Skeletal muscle satellite cell (primary cell): ENCODE measurements at regions not wholly inside any gene's neighbourhood (a gene's known extent, or its start where the extent isn't known, plus 50 kb on each side); places are given as distances from the start of the nearest gene placed in this dataset.

ENCODE experiments used
- H3K27me3 ChIP-seq: 2 replicates; pipeline ENCODE4 v1.7.0; 2013; ENCODE audit warnings: low read length; ENCODE audit not compliant: control insufficient read depth, insufficient read depth
- H3K36me3 ChIP-seq: 2 replicates; pipeline ENCODE4 v1.7.0; 2013; ENCODE audit warnings: mild to moderate bottlenecking, control low read depth, low read length; ENCODE audit not compliant: insufficient read depth
- H3K4me1 ChIP-seq: 2 replicates; pipeline ENCODE4 v1.7.0; 2013; ENCODE audit warnings: low read length; ENCODE audit not compliant: control insufficient read depth, insufficient read depth
- H3K4me2 ChIP-seq: 2 replicates; pipeline ENCODE4 v1.7.0; 2013; ENCODE audit warnings: mild to moderate bottlenecking, low read length
- H3K4me3 ChIP-seq: 2 replicates; pipeline ENCODE4 v1.7.0; 2013; ENCODE audit warnings: low read length
- H3K9ac ChIP-seq: 2 replicates; pipeline ENCODE4 v1.7.0; 2013; ENCODE audit warnings: mild to moderate bottlenecking, low read depth, low read length, moderate library complexity
- H3K9me3 ChIP-seq: replicated peaks from 2 replicates; pipeline ENCODE4 v1.7.0; 2013; ENCODE audit warnings: mild to moderate bottlenecking, control low read depth, low read length

DNA sequence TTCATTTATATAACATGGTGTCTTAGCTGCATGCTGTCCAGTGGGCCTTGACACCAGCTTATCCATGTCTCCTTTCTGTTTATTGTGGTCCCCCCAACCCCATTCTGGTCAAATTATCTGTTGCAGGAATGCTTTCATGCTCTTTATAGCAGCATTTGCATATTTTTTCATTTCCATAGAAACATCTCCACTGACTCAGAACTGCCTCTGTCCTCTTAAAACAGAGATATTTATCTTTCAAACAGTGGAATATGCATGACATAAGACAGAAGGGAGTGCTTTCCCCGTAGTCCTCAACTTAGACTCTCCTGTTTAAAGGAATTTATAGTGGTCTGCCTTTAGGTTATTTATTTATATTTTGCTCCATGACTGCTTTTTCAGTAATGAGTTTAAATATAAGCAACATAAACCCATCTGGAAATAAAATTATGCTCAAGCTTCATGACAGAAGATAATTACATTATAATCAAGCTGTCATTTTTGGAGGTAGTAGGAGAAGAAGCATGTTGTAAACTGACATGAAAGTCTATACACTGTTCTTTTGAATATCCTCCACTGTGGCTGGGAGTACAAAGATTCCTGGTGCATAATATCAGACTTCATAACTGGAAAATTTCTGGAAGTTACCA is 179.5 kb upstream of the CD96 start:
- H3K9ac ChIP-seq: no peak overlapping the region
- no peaks in the 10 kb centered on the region for H3K36me3 ChIP-seq
- no peaks in the 10 kb centered on the region for H3K9me3 ChIP-seq
- H3K27me3 ChIP-seq: peaks cover 2% of the 10 kb centered on the region
- H3K4me2 ChIP-seq: no peak overlapping the region
- H3K4me3 ChIP-seq: no peak overlapping the region
- no peaks in the 10 kb centered on the region for H3K4me1 ChIP-seq

DNA sequence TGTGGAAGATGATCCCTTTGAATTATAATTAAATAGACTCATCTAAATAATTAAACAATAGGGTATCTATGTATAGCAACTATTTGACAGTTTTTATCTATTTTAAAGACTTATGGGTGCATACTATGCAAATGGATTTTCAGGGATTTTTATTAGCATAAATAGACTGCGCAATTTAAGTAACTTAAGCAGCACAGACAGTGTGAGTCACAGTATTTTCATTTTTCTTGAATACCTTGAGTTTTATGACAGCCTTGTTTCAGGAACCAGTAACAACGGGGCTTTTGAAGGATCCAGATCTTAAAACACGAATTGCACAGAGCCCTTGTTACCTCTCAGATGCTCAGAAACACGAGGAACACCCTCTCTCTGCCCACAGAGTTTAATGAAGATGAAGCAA is 175.5 kb upstream of the CD96 start:
- Histone ChIP-seq H3K27me3 (peaks cover 2% of the 10 kb centered on the region), H3K9ac (no peak overlapping the region), H3K36me3 (no peaks in the 10 kb centered on the region), H3K9me3 (no peaks in the 10 kb centered on the region), H3K4me3 (no peak overlapping the region), H3K4me1 (no peaks in the 10 kb centered on the region), H3K4me2 (no peak overlapping the region)

DNA sequence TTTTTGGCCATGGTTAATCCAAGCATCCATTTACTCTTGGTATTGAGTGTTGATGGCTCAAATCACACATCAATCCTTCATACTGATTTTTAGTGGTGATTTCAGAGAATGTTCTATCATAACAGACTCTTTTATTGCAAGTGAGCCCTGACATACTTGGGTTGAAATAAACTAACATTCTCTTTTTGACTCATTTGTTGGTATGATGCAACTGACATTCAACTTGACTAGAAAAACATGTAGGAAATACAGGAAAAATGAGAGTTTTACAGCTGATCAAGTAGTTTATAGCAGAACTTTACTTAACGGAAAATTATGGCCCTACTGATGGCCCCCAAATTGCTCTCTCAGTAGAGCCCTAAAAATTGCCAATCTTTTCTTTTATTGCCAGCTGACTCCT is 173.9 kb upstream of the CD96 start:
- Histone ChIP-seq H3K9me3 (no peaks in the 10 kb centered on the region), H3K9ac (no peak overlapping the region), H3K4me1 (no peaks in the 10 kb centered on the region), H3K36me3 (no peaks in the 10 kb centered on the region), H3K4me3 (no peak overlapping the region), H3K27me3 (peaks cover under 1% of the 10 kb centered on the region), H3K4me2 (no peak overlapping the region)

DNA sequence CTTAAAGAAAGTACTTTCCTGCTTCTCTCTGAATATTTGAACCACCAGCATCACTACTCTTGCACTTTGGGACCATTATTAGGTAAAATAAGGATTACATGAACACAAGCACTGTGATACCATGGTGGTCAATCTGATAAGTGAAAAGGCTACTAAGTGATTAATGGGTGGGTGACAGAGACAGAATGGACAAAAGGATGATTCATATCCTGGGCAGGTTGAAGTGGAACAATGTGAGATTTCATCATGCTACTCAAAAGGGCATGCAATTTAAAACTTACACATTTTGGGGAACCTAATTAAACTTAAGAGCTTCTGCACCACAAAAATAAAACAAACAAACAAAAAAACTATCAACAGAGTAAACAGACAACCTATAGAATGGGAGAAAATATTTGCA is 172.0 kb upstream of the CD96 start:
- Histone ChIP-seq H3K4me2 (no peak overlapping the region), H3K4me1 (no peaks in the 10 kb centered on the region), H3K4me3 (no peak overlapping the region)

DNA sequence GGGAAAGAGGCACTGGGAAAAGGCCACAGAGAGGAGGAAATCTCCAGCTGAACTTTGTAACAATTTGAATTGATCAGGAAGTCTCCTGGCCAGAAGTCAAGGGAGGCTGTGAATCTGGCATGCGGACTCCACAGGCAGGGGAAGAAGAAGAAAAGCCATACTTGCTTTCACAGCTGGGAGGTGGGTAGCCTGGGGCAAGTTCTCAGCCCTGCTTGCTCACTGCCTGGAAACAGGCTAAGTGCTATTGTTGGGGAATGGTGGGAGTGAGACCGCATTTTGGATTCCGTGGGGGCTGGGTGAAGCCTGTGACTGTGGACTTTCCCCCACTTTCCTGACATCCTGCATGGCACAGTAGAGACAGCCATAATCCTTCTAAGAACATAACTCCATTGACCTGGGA is 168.8 kb upstream of the CD96 start:
- H3K4me2 ChIP-seq: no peak overlapping the region
- H3K9me3 ChIP-seq: no peaks in the 10 kb centered on the region
- H3K9ac ChIP-seq: no peak overlapping the region
- H3K36me3 ChIP-seq: no peaks in the 10 kb centered on the region
- no peaks in the 10 kb centered on the region for H3K27me3 ChIP-seq
- H3K4me3 ChIP-seq: no peak overlapping the region
- no peaks in the 10 kb centered on the region for H3K4me1 ChIP-seq

More for the DNA sequence above, 172.0 kb upstream of the CD96 start:
- Histone ChIP-seq H3K27me3 (no peaks in the 10 kb centered on the region), H3K9ac (no peak overlapping the region), H3K36me3 (no peaks in the 10 kb centered on the region), H3K9me3 (no peaks in the 10 kb centered on the region)

DNA sequence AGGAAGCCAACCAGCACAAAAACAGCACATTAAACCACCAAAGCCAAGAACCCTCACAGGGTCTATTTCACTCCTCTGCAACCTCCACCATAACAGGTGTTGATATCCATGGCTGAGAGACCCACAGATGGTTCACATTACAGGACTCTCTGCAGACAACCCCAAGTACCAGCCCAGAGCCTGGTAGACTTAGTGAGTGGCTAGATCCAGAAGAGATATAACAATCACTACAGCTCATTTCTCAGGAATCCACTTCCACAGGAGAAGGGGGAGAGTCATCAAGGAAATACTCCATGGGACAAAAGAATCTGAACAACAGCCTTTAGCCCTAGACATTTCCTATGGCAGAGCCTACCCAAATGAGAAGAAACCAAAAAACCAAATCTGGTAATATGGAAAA is 168.1 kb upstream of the CD96 start:
- H3K4me1 ChIP-seq: no peaks in the 10 kb centered on the region
- H3K9ac ChIP-seq: no peak overlapping the region
- H3K36me3 ChIP-seq: no peaks in the 10 kb centered on the region
- H3K9me3 ChIP-seq: no peaks in the 10 kb centered on the region
- no peaks in the 10 kb centered on the region for H3K27me3 ChIP-seq
- H3K4me3 ChIP-seq: no peak overlapping the region
- no peak overlapping the region for H3K4me2 ChIP-seq

DNA sequence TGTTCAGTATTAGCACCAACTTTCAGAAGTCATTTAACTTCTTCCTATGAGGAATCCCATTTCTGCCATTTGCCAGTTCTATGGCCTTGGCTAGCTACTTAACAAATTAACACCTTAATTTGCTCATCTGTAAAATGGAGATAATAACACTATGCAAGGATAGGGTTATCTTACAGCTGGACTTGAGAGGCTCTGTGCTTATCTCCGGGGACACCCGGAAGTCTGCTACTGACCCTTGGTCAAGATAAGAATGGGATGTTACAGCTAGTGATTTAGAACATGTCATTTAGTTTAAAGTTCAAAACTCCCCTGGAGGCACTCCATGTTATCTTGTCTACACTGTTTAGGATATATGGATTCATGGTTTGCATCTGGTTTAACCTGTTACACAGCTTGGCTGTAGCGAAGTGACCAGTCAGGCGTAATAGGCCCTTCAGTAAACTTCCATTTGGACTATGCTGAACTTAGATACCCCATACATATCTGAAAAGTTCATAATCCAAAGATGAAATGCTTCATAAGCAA is 156.0 kb upstream of the CD96 start:
- no peaks in the 10 kb centered on the region for H3K9me3 ChIP-seq

DNA sequence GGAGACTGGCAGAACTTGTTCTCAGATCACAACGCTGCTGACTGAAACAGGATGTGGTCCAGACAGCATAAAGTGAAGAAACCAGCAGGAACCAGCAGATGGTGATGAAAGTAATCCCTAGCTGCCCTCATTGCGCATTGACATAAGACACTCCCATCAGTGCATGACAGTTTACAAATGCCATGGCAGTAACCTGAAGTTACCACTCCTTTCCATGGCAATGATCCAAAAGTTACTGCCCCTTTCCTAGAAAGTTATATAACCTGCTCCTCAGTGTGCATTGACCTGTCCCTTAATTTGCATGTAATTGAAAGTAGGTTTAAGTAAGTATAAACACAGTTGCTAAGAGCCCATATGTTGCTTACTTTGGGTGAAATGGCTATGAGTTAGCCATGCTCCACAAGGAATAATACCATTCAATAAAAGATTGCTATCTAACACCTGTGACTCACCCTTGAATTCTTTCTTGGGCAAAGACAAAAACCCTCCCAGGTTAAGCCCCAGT is 149.1 kb upstream of the CD96 start:
- Histone ChIP-seq H3K4me1 (no peaks in the 10 kb centered on the region), H3K9ac (no peak overlapping the region), H3K4me3 (no peak overlapping the region), H3K4me2 (no peak overlapping the region), H3K36me3 (no peaks in the 10 kb centered on the region), H3K9me3 (no peaks in the 10 kb centered on the region), H3K27me3 (no peaks in the 10 kb centered on the region)

More for the DNA sequence above, 156.0 kb upstream of the CD96 start:
- H3K4me3 ChIP-seq: no peak overlapping the region
- no peak overlapping the region for H3K9ac ChIP-seq
- H3K4me1 ChIP-seq: no peaks in the 10 kb centered on the region
- no peak overlapping the region for H3K4me2 ChIP-seq
- H3K27me3 ChIP-seq: no peaks in the 10 kb centered on the region
- H3K36me3 ChIP-seq: no peaks in the 10 kb centered on the region

DNA sequence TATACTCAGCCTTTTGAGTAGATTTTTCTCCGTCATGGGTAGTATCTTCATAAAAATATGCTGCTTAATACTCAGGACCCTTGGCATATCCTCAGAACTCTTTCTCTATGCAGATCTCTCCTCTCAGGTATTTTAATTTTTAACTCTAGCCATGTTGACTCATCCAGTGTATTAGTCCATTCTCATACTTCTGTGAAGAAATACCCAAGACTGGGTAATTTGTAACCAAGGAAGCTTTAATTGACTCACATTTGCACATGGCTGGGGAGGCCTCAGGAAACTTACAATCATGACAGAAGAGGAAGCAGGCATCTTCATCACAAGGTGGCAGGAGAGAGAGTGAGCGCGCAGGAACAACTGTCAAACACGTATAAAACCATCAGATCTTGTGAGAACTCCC is 129.3 kb upstream of the CD96 start:
- Histone ChIP-seq H3K4me2 (no peak overlapping the region), H3K9ac (no peak overlapping the region), H3K4me3 (no peak overlapping the region), H3K4me1 (no peaks in the 10 kb centered on the region), H3K36me3 (no peaks in the 10 kb centered on the region), H3K27me3 (peaks cover 8% of the 10 kb centered on the region), H3K9me3 (no peaks in the 10 kb centered on the region)

DNA sequence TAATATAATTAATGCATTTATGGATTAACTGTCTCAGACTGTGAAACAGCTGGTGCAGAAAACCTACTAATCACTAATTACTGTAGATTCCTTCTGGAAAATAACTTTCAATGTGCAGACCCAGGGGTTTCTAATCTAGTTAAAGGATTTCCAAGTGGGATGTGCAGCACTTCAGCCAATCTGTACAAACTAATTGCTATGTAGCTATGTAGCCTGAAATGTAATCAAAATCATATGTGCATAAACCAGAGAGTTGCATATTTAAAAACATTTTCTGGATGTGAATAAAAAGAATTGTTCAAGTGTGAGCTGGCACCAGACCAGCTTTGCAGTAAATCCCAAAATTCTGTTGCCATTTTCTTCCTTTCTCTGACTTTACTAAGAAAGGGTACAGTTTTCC is 127.5 kb upstream of the CD96 start:
- H3K4me1 ChIP-seq: no peaks in the 10 kb centered on the region

DNA sequence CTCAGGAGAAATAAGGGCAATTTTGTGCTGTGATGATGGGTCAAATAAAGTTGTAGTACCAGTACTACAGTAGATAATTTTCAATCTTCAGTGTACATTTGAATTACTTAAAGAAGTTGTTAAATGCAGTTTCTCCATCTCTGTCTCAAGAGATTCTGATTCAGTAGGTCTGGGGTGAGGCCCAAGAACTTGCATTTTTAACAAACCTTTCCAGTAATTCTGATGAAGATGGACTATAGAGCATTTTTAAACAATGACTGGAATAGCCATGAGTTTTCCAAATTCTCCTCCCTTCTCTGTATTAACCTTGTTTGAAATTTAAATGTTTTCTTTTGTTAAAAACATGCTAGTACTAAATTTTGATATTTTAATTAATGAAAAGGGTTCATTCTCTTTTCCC is 127.0 kb upstream of the CD96 start:
- Histone ChIP-seq H3K27me3 (peaks cover 18% of the 10 kb centered on the region), H3K9ac (no peak overlapping the region), H3K9me3 (no peaks in the 10 kb centered on the region), H3K4me1 (no peaks in the 10 kb centered on the region), H3K4me3 (no peak overlapping the region), H3K36me3 (no peaks in the 10 kb centered on the region), H3K4me2 (no peak overlapping the region)

More for the DNA sequence above, 127.5 kb upstream of the CD96 start:
- Histone ChIP-seq H3K36me3 (no peaks in the 10 kb centered on the region), H3K9ac (no peak overlapping the region), H3K27me3 (peaks cover 14% of the 10 kb centered on the region), H3K4me3 (no peak overlapping the region), H3K4me2 (no peak overlapping the region), H3K9me3 (no peaks in the 10 kb centered on the region)

DNA sequence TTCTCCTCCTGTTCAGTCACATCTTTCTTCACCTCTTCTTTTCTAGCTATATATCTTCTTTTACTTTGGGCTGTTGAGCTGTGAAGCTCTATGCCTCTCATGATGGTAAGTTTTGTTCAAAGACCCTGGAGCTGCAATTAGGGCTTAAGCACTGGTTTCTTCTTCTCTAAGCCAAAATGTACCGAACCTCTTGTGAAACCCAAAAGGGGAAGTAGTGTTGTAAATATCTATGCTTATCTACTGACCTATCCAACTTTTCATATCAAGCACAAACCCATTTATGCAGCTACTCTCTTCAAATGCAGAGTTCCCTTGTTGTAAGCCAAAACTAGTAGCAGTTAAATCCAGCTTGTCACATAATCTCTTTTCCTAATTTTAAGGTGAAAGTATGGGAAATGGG is 123.6 kb upstream of the CD96 start:
- Histone ChIP-seq H3K9ac (no peak overlapping the region), H3K9me3 (no peaks in the 10 kb centered on the region), H3K36me3 (no peaks in the 10 kb centered on the region), H3K4me3 (no peak overlapping the region), H3K27me3 (peaks cover 23% of the 10 kb centered on the region), H3K4me1 (no peaks in the 10 kb centered on the region), H3K4me2 (no peak overlapping the region)
